Fibroblast of peridontal ligament (primary cell): ENCODE measurements at regions not wholly inside any gene's neighbourhood (a gene's known extent, or its start where the extent isn't known, plus 50 kb on each side); places are given as distances from the start of the nearest gene placed in this dataset.

Experiments used
- DNase-seq: peaks from one replicate; pipeline ENCODE4 v3.0.0-alpha.2; 2010; ENCODE audit errors: extremely low read depth

- DNase-seq = no peak
Observed at GRCh38 chr20:4600308-4601014, 85.8 kb upstream of the PRNP start.

- no peak for DNase-seq
Observed at GRCh38 chr20:4597215-4597614, 89.0 kb upstream of the PRNP start.

- DNase-seq = no peak
Observed at GRCh38 chr20:4593149-4593525, 93.1 kb upstream of the PRNP start.

DNA sequence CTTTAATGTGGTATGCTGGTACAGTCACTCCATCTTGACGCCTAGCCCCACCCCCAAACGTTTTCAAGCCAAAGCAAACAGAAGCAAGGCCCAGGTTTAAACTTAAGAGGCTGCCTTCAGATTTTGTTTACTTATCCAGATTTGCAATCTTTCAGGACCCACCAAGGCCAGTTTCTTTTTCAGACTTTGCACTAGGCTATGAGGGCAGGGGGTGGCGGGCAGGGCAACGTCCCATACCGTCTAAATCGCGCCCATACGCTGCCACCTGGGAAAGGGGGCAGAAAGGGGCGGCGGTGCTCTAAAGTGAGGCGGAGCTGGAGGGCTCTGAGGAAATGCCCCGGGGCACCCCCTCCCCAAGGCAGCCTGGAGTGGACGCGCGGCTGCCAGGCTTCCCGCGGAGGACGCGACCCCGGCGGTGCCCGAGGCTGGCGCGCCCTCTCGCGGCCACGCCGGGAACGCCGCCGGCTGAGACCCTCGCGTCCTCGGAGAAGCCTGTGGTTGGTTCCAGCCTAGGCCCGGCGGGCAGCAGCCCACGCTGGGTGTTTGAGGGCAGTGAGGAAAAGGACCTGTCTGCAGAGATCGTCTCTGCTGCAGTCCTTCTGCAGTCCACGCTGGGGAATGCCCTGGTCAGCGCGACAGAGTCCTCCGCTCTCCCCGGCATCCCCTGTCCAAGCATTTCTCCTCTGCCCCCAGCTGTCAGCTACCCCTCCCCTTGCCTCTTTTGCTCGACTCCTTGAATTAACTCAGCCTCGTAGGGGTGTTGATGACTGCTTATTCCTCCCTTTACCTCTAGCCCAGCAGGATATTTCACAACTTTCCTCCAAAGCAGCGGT lies 93.7 kb upstream of the PRNP start:
- peak; percentile 19 for DNase-seq

DNA sequence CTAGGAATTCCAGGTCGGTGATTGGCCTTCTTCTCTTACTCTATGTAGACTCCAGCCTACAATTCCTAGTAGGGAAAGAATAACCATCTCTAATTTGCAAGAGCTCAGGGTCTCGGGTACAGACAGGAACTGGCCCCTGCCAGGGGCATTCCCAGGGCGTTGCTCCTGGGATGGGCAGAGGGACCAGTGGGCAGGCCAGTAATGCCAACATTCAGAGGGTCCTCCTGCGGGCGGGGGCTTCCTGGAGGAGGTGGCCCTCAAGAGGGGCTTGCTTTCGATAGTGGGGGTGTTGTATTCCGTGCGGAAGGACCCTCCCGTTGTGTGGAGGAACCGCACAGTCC lies 94.3 kb upstream of the PRNP start:
- DNase-seq = no peak

DNA sequence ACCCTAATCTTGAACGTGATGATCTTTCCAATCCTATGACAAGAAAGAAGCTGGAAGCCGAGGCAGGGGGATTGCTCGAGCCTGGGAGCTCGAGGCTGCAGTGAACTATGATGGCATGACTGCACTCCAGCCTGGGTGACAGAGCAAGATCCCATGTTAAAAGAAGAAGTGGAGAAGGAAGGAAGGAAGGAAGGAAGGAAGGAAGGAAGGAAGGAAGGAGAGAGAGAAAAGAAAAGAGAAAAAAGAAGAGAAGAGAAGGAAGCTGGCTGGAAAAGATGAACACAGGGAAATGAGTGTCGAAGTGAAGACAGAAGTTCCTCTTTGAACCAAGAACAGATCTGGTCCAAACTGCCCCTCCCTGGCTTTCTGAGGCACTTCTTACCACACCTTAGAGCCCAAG lies 100.5 kb upstream of the PRNP start:
- no peak for DNase-seq

- peak; percentile 26 for DNase-seq
Observed at GRCh38 chr20:4585104-4585753, 101.0 kb upstream of the PRNP start.

DNA sequence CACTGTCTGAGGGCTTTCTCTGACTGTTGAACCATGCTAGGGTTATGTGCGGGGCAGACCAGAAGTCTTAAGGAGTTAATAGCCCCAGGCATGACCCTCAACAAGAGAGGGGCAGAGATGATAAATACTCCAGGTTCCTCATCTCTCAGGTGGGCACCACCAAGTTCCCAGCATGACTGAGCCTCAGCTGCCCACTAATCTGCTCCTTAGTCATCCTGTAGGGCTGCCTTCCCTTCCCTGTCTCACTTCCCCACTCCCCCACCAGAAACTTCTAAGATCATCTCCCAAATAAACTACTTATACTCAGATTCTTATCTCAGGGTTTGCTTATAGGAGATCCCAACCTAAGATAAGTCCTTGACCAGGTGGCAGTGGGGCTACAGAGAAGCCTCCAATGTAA lies 101.7 kb upstream of the PRNP start:
- DNase-seq = no peak

DNA sequence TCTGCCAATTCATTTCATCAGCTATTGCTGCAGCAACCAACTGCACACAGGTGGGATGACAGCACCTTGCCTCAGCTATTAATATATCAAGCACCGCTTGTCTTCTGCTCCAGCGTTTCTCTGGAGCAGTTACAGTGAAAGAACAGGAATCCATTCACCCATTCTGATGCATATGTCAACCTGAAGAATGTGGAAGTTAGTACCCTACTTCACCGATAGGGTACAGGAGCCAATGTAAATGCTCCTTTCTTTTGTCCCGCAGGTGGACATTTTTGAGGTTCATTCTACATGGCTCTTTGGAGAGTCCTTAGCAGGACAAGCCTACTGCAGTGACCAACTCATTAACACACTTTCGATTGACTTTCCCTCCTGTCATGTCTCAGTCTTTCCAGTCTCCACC lies 104.4 kb upstream of the PRNP start:
- no peak for DNase-seq

DNA sequence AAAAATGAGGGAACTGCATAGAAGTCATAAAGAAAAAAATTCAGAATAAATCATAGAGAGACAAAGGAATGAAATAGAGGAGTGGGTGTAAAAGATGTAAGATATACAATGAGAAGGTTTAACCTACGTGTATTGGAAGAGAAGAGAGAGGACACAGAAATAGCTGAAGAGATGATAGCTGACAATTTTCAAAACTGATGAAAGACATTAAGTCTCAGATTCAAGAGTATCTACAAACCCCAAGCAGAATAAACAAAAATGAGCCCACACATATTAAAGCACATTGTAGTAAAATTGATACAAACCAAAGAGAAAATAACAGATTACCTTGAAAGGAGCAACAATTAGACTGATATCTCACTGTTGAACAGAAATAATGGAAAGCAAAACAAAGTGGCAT lies 107.9 kb upstream of the PRNP start:
- no peak for DNase-seq

DNA sequence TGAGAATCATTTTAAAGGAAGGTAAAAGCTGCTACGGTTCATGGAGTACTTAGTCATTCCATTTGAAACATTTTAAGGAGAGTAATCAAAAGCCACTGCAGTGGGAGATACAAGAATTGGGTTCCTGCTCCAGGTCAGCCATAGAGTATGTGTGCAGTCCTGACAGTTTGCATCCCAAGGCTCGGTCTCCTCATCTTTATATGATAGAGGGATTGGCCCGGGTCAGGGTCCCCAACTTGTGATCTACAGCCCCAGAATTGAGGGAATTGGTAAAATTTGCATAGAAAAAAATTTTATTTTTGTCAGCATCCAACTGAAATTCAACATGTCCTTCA lies 111.9 kb upstream of the PRNP start:
- no peak for DNase-seq

DNA sequence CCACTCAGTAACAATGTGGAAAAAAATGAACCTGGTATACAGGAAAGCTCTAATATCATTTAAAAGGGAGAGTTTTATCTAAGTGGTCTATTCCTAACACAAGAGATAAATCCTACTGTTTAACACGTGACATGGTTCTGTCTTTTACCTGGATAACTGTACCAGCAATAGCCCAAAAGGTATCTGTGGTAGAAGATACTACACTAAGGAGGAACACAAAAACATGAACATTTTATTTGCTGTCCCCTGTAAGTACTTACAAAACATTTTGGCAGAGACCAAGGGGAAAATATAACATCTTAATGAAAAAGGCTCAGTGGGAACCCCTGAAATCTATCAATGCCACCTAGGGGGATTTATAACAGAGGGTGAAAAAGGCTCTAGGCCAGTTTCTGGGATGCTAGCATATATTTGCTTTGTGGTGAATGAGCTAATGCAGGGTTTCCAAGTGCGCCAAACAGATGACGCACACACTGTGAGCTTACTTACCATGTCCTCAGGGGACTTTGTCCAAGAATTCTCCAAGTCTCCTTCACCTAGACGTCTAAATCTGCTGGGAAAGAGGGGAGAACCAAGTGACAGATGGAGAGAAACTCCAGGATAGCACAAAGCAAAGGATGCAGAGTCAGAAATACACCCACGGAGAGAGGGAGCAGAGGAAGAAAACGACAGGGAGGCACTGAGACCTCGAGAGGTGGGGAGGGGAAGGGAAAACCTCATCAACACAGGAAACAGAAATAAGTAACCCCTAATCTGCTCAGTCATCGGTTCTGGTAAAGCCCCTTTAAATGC lies 112.5 kb upstream of the PRNP start:
- DNase-seq = peak; percentile 96

DNA sequence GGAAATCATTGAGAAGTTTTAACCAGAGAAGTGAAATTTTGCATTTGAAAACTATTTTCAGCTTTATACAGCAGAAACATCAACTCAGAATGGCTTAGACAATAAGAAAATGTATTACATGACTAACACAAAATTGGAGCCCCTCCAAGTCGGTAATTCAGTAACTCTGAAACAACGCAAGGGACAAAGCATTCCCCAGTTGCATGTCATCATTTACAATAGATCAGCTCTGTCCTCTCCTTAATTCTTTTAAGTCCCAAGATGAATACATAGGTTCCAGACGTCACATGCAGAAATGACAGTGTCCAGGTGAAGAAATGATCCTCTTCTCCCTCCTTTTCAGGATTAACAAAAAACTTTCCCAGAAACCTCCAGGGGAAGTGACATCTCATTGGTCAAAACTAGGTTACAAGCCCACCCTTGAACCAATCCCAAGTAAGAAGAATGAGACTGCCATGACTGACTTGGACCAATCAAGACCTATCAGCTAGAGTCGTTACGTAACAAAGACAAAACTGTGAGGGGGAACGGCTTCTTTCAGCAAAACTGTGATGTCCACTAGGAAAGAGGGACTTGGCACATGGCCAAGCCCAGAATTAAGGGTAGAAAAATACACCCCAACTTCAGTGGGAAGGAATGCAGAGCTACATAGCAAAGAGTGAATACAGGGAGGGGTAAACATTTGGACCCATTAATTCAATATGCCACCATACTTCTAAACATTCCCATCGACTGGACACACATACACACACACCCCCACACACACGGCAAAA lies 114.3 kb upstream of the PRNP start:
- DNase-seq = peak; percentile 35

DNA sequence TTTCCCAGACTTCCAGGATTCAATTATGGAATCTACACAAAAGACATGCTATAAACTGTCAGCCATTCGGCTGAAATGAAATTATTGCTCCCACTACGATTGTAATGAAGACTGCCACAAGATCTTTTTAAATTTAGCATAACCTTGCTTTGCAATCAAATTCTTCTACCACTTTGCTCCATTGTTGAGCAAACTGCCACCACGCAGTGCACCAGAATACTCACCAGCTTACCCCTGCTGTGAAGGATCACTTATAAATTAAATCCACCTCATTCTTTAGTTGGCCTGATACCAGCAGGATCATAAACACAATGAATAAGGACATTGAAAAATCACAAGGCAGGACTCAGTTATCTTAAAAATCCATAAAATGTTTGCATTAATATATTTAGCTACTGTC lies 116.4 kb upstream of the PRNP start:
- no peak for DNase-seq

GRCh38 chr20:4569092-4569491 lies 117.2 kb upstream of the PRNP start:
- DNase-seq = no peak

DNA sequence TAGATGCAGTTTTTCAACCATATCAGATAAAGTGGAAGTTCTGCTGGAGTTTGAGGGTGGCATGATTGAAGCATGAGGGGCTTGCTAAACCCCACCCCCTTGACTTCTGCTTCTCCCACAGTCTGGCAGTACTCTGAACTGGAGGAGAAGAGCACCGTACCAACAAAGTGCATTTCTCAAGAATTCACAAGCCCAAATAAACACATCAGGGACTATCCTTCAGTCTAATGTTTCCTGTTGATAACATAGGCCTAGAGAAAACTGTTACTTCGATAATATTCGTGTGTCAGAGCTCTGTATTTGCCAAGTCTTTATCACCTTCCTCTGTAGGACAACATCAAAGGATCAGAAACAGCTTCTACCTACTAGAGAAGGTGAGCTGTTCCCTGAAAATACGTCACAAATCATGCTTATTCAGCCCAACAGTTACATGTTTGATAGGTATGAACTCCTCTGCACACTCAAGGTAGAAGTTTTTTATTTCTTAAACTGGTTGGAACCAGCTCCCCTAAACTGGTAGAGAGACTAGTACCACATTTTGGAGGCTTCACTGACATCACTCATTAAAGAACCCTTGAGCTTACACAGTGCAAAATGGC lies 117.8 kb upstream of the PRNP start:
- DNase-seq = no peak

- no peak for DNase-seq
Observed at GRCh38 chr20:4567170-4567569, 119.1 kb upstream of the PRNP start.

DNA sequence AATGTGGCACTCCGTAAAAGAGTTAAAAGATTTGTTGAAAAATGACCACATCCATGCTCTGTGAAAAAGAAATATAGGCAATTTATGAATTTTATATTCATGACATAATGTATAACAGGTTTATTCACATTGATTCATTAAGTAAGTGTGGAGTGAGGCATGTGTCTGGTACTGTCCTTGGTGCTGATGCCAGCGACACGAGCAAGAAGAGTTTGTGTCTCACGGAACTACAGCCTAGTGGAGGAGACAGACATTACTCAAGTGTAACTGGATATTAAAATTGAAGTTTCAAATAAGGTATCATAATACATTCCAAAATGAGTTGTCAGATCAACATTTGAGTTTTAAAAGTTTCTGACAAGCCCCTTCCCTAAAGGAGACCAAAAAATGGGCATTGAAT lies 122.7 kb upstream of the PRNP start:
- peak; percentile 75 for DNase-seq

DNA sequence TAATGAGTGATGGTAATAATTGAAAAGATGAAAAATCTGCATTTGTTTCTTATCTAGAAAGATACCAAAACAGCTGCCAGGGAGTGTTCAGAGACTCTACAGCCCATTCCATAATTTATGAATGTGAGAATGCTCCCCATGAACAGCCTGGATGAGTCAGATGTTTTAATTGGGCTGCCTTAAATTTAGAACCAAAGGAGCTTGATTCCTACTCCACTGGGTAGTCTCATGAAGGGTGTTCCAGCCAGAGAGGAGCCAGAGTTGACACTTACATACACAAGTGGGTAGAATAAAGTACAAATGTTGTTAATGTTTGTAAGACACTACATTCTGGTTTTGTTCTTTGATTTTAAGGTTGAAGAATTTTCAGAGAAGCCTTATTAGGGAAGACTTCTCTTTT lies 123.2 kb upstream of the PRNP start:
- DNase-seq = no peak

DNA sequence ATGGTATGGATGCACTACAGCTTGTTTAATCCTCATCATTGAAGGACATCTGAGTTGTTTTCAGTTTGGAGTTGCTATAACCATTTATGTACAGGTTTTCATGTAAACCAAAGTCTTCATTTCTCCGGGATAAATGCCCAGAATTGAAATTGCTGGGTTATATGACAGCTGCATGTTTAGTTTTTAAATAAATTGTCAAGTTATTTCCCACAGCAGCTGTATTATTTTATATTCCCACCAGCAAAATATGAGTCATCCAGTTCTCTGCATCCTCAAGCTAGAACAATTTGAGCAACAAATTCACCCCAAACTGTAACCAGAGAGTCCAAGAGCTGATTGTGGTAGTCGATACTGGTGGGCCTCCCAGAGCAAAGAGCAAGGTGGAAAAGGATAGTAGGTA lies 125.6 kb upstream of the PRNP start:
- DNase-seq = peak; percentile 82

GRCh38 chr20:4559906-4560305 lies 126.3 kb upstream of the PRNP start:
- no peak for DNase-seq
